Colon (tissue), 2 donors: ENCODE measurements at regions not wholly inside any gene's neighbourhood (a gene's known extent, or its start where the extent isn't known, plus 50 kb on each side); places are given as distances from the start of the nearest gene placed in this dataset.

Source experiments
- FAIRE-seq: peaks from 2 replicates; lab custom pipeline; 2012; peaks lifted over from hg19 to GRCh38; lab: Jason Lieb, UNC
- donor health status: control.
- donor health status: control.

GRCh38 chr4:96566755-96567154 is 726.9 kb downstream of the PDHA2 start:
- no peak for FAIRE-seq

GRCh38 chr4:96585304-96585703 is 745.4 kb downstream of the PDHA2 start:
- FAIRE-seq: no peak

- no peak for FAIRE-seq
These were observed 753.5 kb downstream of the PDHA2 start for GRCh38 chr4:96593422-96593821.

- no peak for FAIRE-seq
These were observed 758.6 kb downstream of the PDHA2 start for GRCh38 chr4:96598465-96598864.

GRCh38 chr4:96599752-96600151 is 759.9 kb downstream of the PDHA2 start:
- no peak for FAIRE-seq

GRCh38 chr4:96602661-96603060 is 762.8 kb downstream of the PDHA2 start:
- FAIRE-seq: no peak

GRCh38 chr4:96603641-96604040 is 763.7 kb downstream of the PDHA2 start:
- no peak for FAIRE-seq

- no peak for FAIRE-seq
These were observed 766.6 kb downstream of the PDHA2 start for GRCh38 chr4:96606451-96606850.

- FAIRE-seq: no peak
These were observed 786.1 kb downstream of the PDHA2 start for GRCh38 chr4:96626023-96626422.

- no peak for FAIRE-seq
These were observed 790.9 kb downstream of the PDHA2 start for GRCh38 chr4:96630839-96631238.

- no peak for FAIRE-seq
These were observed 798.1 kb downstream of the PDHA2 start for GRCh38 chr4:96637971-96638412.

- FAIRE-seq: no peak
These were observed 800.0 kb downstream of the PDHA2 start for GRCh38 chr4:96639932-96640331.

- no peak for FAIRE-seq
These were observed 802.6 kb downstream of the PDHA2 start for GRCh38 chr4:96642490-96642889.

- FAIRE-seq: no peak
These were observed 806.3 kb downstream of the PDHA2 start for GRCh38 chr4:96646146-96646545.

- FAIRE-seq: no peak
These were observed 809.6 kb downstream of the PDHA2 start for GRCh38 chr4:96649536-96649935.

GRCh38 chr4:96652158-96652557 is 812.3 kb downstream of the PDHA2 start:
- FAIRE-seq: no peak

- no peak for FAIRE-seq
These were observed 812.9 kb downstream of the PDHA2 start for GRCh38 chr4:96652821-96653220.

GRCh38 chr4:96654045-96654444 is 814.2 kb downstream of the PDHA2 start:
- no peak for FAIRE-seq

GRCh38 chr4:96670381-96670780 is 830.5 kb downstream of the PDHA2 start:
- no peak for FAIRE-seq

- FAIRE-seq: no peak
These were observed 835.5 kb downstream of the PDHA2 start for GRCh38 chr4:96675416-96675815.

- FAIRE-seq: no peak
These were observed 836.0 kb downstream of the PDHA2 start for GRCh38 chr4:96675896-96676295.

GRCh38 chr4:96676754-96677435 is 837.0 kb downstream of the PDHA2 start:
- no peak for FAIRE-seq

GRCh38 chr4:96677499-96677898 is 837.6 kb downstream of the PDHA2 start:
- FAIRE-seq: no peak

GRCh38 chr4:96681218-96681617 is 841.3 kb downstream of the PDHA2 start:
- FAIRE-seq: no peak

GRCh38 chr4:96685691-96686090 is 845.8 kb downstream of the PDHA2 start:
- no peak for FAIRE-seq
